ENCODE measurements at regions not wholly inside any gene's neighbourhood (a gene's known extent, or its start where the extent isn't known, plus 50 kb on each side); places are given as distances from the start of the nearest gene placed in this dataset.
A peak's percentile ranks its signal among the peaks of the same experiment; 100 is the strongest.

DNA sequence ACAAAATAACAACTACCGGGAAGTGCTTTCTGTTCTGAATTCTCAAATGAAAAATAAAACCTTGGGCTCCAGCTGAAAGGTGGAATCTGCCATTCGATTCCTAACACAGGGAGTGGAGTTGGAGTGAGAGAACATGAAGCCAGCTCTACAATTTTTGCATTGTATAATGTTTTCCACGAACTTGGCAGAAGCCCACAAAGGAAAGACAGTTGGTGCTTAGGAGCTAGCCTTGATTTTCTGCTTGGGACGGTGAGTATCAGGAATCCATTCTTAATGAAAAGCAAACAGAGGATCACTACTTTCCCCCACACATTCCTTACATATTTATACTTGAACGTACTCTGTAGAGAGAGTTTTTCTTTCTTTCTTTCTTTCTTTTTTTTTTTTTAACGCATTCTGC, 74.2 kb upstream of the FBXL7 start:
- H3K36me3 ChIP-seq = no peaks in the 10 kb centered on the region
- H3K9me3 ChIP-seq = no peaks in the 10 kb centered on the region
- H3K27ac ChIP-seq = peak overlapping the region in 1 of 5 donors; percentile 24
- TF ChIP-seq POLR2AphosphoS5 (IDR thresholded peaks at IDR 0.05) (no peak), POLR2A (IDR thresholded peaks at IDR 0.05) (no peak), EP300 (IDR thresholded peaks at IDR 0.05) (no peak)
- TF ChIP-seq, protein P1, sequence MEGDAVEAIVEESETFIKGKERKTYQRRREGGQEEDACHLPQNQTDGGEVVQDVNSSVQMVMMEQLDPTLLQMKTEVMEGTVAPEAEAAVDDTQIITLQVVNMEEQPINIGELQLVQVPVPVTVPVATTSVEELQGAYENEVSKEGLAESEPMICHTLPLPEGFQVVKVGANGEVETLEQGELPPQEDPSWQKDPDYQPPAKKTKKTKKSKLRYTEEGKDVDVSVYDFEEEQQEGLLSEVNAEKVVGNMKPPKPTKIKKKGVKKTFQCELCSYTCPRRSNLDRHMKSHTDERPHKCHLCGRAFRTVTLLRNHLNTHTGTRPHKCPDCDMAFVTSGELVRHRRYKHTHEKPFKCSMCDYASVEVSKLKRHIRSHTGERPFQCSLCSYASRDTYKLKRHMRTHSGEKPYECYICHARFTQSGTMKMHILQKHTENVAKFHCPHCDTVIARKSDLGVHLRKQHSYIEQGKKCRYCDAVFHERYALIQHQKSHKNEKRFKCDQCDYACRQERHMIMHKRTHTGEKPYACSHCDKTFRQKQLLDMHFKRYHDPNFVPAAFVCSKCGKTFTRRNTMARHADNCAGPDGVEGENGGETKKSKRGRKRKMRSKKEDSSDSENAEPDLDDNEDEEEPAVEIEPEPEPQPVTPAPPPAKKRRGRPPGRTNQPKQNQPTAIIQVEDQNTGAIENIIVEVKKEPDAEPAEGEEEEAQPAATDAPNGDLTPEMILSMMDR (IDR thresholded peaks at IDR 0.05) = no peak
- H3K27me3 ChIP-seq = no peaks in the 10 kb centered on the region
- H3K4me3 ChIP-seq = peak overlapping the region in 3 of 4 donors; percentile 2 to 23 (median 21)
- WGBS, 5 donors = 21 to 29% (median 28%) methylated on average over 6 of the region's 6 CpGs
- intact Hi-C loops (cut with DNase I; ENCODE audit: low total_unique reads) = no loop called here
- peaks cover 0 to 11% (median 2%) of the 10 kb centered on the region in 4 donors for H3K4me1 ChIP-seq
- peak in 1 of 2 donors; percentile 27 for DNase-seq

- intact Hi-C loops (cut with DNase I; ENCODE audit: low total_unique reads) = no loop called here
- WGBS, 5 donors = 71 to 82% (median 78%) methylated on average over 3 of the region's 3 CpGs
- H3K9me3 ChIP-seq = no peaks in the 10 kb centered on the region
- TF ChIP-seq POLR2A (IDR thresholded peaks at IDR 0.05) (no peak), EP300 (IDR thresholded peaks at IDR 0.05) (no peak), POLR2AphosphoS5 (IDR thresholded peaks at IDR 0.05) (no peak)
- TF ChIP-seq, protein P1 (IDR thresholded peaks at IDR 0.05) = no peak
- no peak for DNase-seq
- H3K27ac ChIP-seq = no peak overlapping the region
- no peaks in the 10 kb centered on the region for H3K36me3 ChIP-seq
- no peaks in the 10 kb centered on the region for H3K27me3 ChIP-seq
- peaks cover 0 to 11% (median 2%) of the 10 kb centered on the region in 4 donors for H3K4me1 ChIP-seq
- no peak overlapping the region for H3K4me3 ChIP-seq
These were observed 75.2 kb upstream of the FBXL7 start for GRCh38 chr5:15424769-15425168.

DNA sequence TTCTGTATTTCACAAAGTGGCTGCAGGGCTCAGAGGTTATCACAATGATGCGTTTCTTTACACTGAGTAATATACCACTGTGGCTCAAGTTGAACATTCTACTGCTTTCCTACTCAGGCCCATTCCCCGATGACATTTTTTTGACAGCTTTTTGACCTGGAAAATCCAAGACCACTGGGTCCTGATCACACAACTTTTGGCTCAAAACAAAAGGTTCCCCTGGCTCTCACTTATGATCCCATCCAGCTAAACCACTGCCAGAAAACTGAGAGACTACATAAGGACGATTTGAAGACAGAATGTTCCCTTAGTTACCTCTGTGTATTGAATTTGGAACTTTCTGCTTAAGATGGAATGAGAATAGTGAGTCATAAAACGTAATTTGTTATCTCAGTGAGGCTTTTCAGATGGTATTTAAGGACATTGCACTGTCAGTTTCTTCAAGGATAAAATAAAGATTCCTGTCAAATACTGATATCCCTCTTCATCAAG, 78.0 kb upstream of the FBXL7 start:
- intact Hi-C loops (cut with DNase I; ENCODE audit: low total_unique reads) = no loop called here
- Histone ChIP-seq H3K27ac (peak overlapping the region in 1 of 5 donors; percentile 38), H3K4me3 (no peak overlapping the region), H3K36me3 (no peaks in the 10 kb centered on the region), H3K27me3 (no peaks in the 10 kb centered on the region), H3K9me3 (no peaks in the 10 kb centered on the region), H3K4me1 (peaks cover 0 to 11% (median 2%) of the 10 kb centered on the region in 4 donors)
- 39 to 50% (median 40%) methylated on average over 4 of the region's 4 CpGs for WGBS, 5 donors
- DNase-seq = peak in 1 of 2 donors; percentile 56
- TF ChIP-seq POLR2AphosphoS5 (IDR thresholded peaks at IDR 0.05) (no peak), EP300 (IDR thresholded peaks at IDR 0.05) (no peak), POLR2A (IDR thresholded peaks at IDR 0.05) (no peak)
- TF ChIP-seq, protein P1 (IDR thresholded peaks at IDR 0.05) = no peak

GRCh38 chr5:15421381-15421780, 78.6 kb upstream of the FBXL7 start:
- intact Hi-C loops (cut with DNase I; ENCODE audit: low total_unique reads) = no loop called here
- Histone ChIP-seq H3K9me3 (no peaks in the 10 kb centered on the region), H3K4me1 (peaks cover 0 to 11% (median 2%) of the 10 kb centered on the region in 4 donors), H3K27ac (no peak overlapping the region), H3K27me3 (no peaks in the 10 kb centered on the region), H3K36me3 (no peaks in the 10 kb centered on the region), H3K4me3 (no peak overlapping the region)
- no peak for DNase-seq
- 59 to 79% (median 76%) methylated on average over 3 of the region's 3 CpGs for WGBS, 5 donors
- TF ChIP-seq EP300 (IDR thresholded peaks at IDR 0.05) (no peak), POLR2A (IDR thresholded peaks at IDR 0.05) (no peak), POLR2AphosphoS5 (IDR thresholded peaks at IDR 0.05) (no peak)
- TF ChIP-seq, protein P1 (IDR thresholded peaks at IDR 0.05) = no peak
